HG03103 (cell line): ENCODE measurements at regions not wholly inside any gene's neighbourhood (a gene's known extent, or its start where the extent isn't known, plus 50 kb on each side); places are given as distances from the start of the nearest gene placed in this dataset.

Experiments
- ATAC-seq: cut with Tn5 transposase; IDR thresholded peaks from one replicate; pipeline ENCODE4 v1.9.1; 2021; ENCODE audit warnings: low read depth; ENCODE audit not compliant: unreplicated experiment

GRCh38 chr1:14538335-14538734, 60.1 kb upstream of the KAZN start:
- ATAC-seq: no peak

- ATAC-seq: no peak
These were observed 59.2 kb upstream of the KAZN start for GRCh38 chr1:14539309-14539708.

GRCh38 chr1:14539953-14540563, 58.4 kb upstream of the KAZN start:
- no peak for ATAC-seq

- ATAC-seq: no peak
These were observed 57.1 kb upstream of the KAZN start for GRCh38 chr1:14541348-14541747.

- ATAC-seq: no peak
These were observed 55.2 kb upstream of the KAZN start for GRCh38 chr1:14543191-14543840.

GRCh38 chr1:14544319-14544718, 54.2 kb upstream of the KAZN start:
- no peak for ATAC-seq

GRCh38 chr1:14545422-14546025, 53.0 kb upstream of the KAZN start:
- no peak for ATAC-seq

- ATAC-seq: no peak
These were observed 52.1 kb upstream of the KAZN start for GRCh38 chr1:14546416-14546815.
